ENCODE measurements at regions not wholly inside any gene's neighbourhood (a gene's known extent, or its start where the extent isn't known, plus 50 kb on each side); places are given as distances from the start of the nearest gene placed in this dataset.
"Not testable (repeated sequence)": the region's sequence is repeated elsewhere in the genome, so short reads cannot be mapped to it uniquely, and the experiment has no call there.

- no peak for TF ChIP-seq CTCF (conservative IDR thresholded peaks at IDR 0.05)
- H3K27ac ChIP-seq = no peak overlapping the region
Measured at GRCh38 chrX:65862638-65863037, 177.2 kb downstream of the VSIG4 start.

- no peak for TF ChIP-seq CTCF (conservative IDR thresholded peaks at IDR 0.05)
- H3K27ac ChIP-seq = no peak overlapping the region
Measured at GRCh38 chrX:65859299-65859698, 180.6 kb downstream of the VSIG4 start.

GRCh38 chrX:65854437-65854836 lies 185.4 kb downstream of the VSIG4 start:
- not testable (repeated sequence) for H3K27ac ChIP-seq

GRCh38 chrX:65851306-65851705 lies 183.9 kb downstream of the MSN start:
- H3K27ac ChIP-seq = not testable (repeated sequence)

- H3K27ac ChIP-seq = not testable (repeated sequence)
Measured at GRCh38 chrX:65850821-65851220, 183.4 kb downstream of the MSN start.

GRCh38 chrX:65846974-65847373 lies 179.5 kb downstream of the MSN start:
- TF ChIP-seq CTCF (conservative IDR thresholded peaks at IDR 0.05) = no peak

GRCh38 chrX:65841263-65841662 lies 173.8 kb downstream of the MSN start:
- H3K27ac ChIP-seq = no peak overlapping the region
- no peak for TF ChIP-seq CTCF (conservative IDR thresholded peaks at IDR 0.05)

More at GRCh38 chrX:65846974-65847373, 179.5 kb downstream of the MSN start:
- no peak overlapping the region for H3K27ac ChIP-seq

GRCh38 chrX:65838674-65839073 lies 171.2 kb downstream of the MSN start:
- no peak for TF ChIP-seq CTCF (conservative IDR thresholded peaks at IDR 0.05)
- H3K27ac ChIP-seq = no peak overlapping the region

- H3K27ac ChIP-seq = no peak overlapping the region
- TF ChIP-seq CTCF (conservative IDR thresholded peaks at IDR 0.05) = no peak
Measured at GRCh38 chrX:65837875-65838549, 170.6 kb downstream of the MSN start.

Measured in VCaP (cell line).